IPS-NIHi7 (cell line): ENCODE measurements at regions not wholly inside any gene's neighbourhood (a gene's known extent, or its start where the extent isn't known, plus 50 kb on each side); places are given as distances from the start of the nearest gene placed in this dataset.

Experiments used
- DNase-seq: peaks from one replicate; pipeline ENCODE4 v3.0.0; 2012; ENCODE audit warnings: mixed read lengths; ENCODE audit errors: extremely low spot score

GRCh38 chr4:35315419-35315818 lies 928.9 kb downstream of the ARAP2 start:
- DNase-seq: no peak

GRCh38 chr4:35325908-35326453 lies 918.3 kb downstream of the ARAP2 start:
- DNase-seq: no peak

GRCh38 chr4:35342833-35343232 lies 901.5 kb downstream of the ARAP2 start:
- no peak for DNase-seq

GRCh38 chr4:35347276-35347675 lies 897.0 kb downstream of the ARAP2 start:
- DNase-seq: no peak

GRCh38 chr4:35358001-35358584 lies 886.2 kb downstream of the ARAP2 start:
- no peak for DNase-seq

GRCh38 chr4:35364321-35364870 lies 879.9 kb downstream of the ARAP2 start:
- no peak for DNase-seq

- DNase-seq: no peak
Measured at GRCh38 chr4:35365186-35365585, 879.1 kb downstream of the ARAP2 start.

- DNase-seq: no peak
Measured at GRCh38 chr4:35399912-35400311, 844.4 kb downstream of the ARAP2 start.

GRCh38 chr4:35423104-35423503 lies 821.2 kb downstream of the ARAP2 start:
- DNase-seq: no peak

GRCh38 chr4:35447474-35447873 lies 796.8 kb downstream of the ARAP2 start:
- DNase-seq: no peak

GRCh38 chr4:35459045-35459444 lies 785.3 kb downstream of the ARAP2 start:
- no peak for DNase-seq

GRCh38 chr4:35461931-35462659 lies 782.2 kb downstream of the ARAP2 start:
- no peak for DNase-seq

- DNase-seq: no peak
Measured at GRCh38 chr4:35463251-35463952, 780.9 kb downstream of the ARAP2 start.

GRCh38 chr4:35464964-35465528 lies 779.3 kb downstream of the ARAP2 start:
- DNase-seq: no peak

GRCh38 chr4:35491093-35491492 lies 753.2 kb downstream of the ARAP2 start:
- DNase-seq: no peak

- no peak for DNase-seq
Measured at GRCh38 chr4:35493977-35494376, 750.3 kb downstream of the ARAP2 start.

GRCh38 chr4:35494955-35495354 lies 749.4 kb downstream of the ARAP2 start:
- DNase-seq: no peak

GRCh38 chr4:35500812-35501211 lies 743.5 kb downstream of the ARAP2 start:
- no peak for DNase-seq

GRCh38 chr4:35503435-35503834 lies 740.9 kb downstream of the ARAP2 start:
- DNase-seq: no peak

- no peak for DNase-seq
Measured at GRCh38 chr4:35506161-35506560, 738.2 kb downstream of the ARAP2 start.

- DNase-seq: no peak
Measured at GRCh38 chr4:35511851-35512250, 732.5 kb downstream of the ARAP2 start.

GRCh38 chr4:35516102-35516501 lies 728.2 kb downstream of the ARAP2 start:
- no peak for DNase-seq
